ENCODE measurements at regions not wholly inside any gene's neighbourhood (a gene's known extent, or its start where the extent isn't known, plus 50 kb on each side); places are given as distances from the start of the nearest gene placed in this dataset.

DNA sequence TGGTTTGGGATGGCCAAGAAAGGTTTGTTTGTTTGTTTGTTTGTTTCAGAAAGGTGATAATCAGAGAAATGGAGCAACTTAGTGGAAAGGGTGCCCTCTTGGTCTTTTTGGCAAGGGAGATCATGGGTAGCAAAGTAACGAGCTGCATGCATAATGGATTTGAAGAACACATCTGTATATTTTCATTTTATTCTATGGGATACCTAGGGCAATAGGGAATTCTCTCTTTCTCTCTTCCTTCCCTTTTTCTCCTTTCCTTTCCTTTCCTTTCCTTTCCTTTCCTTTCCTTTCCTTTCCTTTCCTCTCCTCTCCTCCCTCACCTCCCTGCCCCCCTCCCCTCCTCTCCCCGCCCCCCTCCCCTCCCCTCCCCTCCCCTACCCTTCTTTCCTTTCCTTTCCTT lies 492.1 kb downstream of the NEBL start:
- Histone ChIP-seq H2BK120ac (ENCODE audit: low read depth, low read length) (no peak overlapping the region), H3K4ac (ENCODE audit: low read depth, low read length) (no peak overlapping the region), H3K14ac (replicated peaks; ENCODE audit: low read depth, low read length) (no peak overlapping the region), H3K4me1 (ENCODE audit: control insufficient read depth, insufficient read depth, low read length) (no peaks in the 10 kb centered on the region), H2BK15ac (ENCODE audit: low read depth, low read length) (no peak overlapping the region), H2AFZ (replicated peaks; ENCODE audit: low read length, poor library complexity) (no peak overlapping the region), H3K27me3 (ENCODE audit: control insufficient read depth, insufficient read depth, low read length) (no peaks in the 10 kb centered on the region), H4K91ac (ENCODE audit: insufficient read depth, low read depth, low read length) (no peak overlapping the region), H2AK9ac (replicated peaks; ENCODE audit: low read depth, low read length, poor library complexity) (no peak overlapping the region), H3K79me1 (ENCODE audit: low read depth in 1 of 2, low read length in 2 of 2) (no peaks in the 10 kb centered on the region), H3K27ac (ENCODE audit: insufficient read depth, low read length) (no peak overlapping the region), H3K23ac (ENCODE audit: low read depth, low read length) (no peak overlapping the region), H3K9me1 (ENCODE audit: insufficient read depth, low read length) (no peaks in the 10 kb centered on the region), H2AK5ac (ENCODE audit: low read depth, low read length) (no peak overlapping the region), H3K4me3 (ENCODE audit: insufficient read depth, low read depth, low read length) (no peak overlapping the region), H4K8ac (ENCODE audit: low read depth in 2 of 2, low read length in 2 of 2) (no peak overlapping the region), H3K9me3 (ENCODE audit: control insufficient read depth, insufficient read depth, low read length) (no peaks in the 10 kb centered on the region; the same call in 1 of the 2 replicates), H2BK5ac (ENCODE audit: low read depth, low read length, poor library complexity, severe bottlenecking) (no peak overlapping the region), H3K4me2 (ENCODE audit: low read depth, low read length) (no peak overlapping the region), H3K56ac (ENCODE audit: extremely low read depth, insufficient read depth, low read length) (no peak overlapping the region), H3K36me3 (ENCODE audit: control insufficient read depth, insufficient read depth, low read length) (no peaks in the 10 kb centered on the region), H4K5ac (ENCODE audit: low read depth, low read length) (no peak overlapping the region), H2BK20ac (ENCODE audit: low read depth, low read length) (no peak overlapping the region), H3K9ac (ENCODE audit: low read depth, low read length) (no peak overlapping the region), H4K20me1 (ENCODE audit: insufficient read depth, low read length) (no peaks in the 10 kb centered on the region), H3K18ac (ENCODE audit: low read depth, low read length) (no peak overlapping the region)
- no peak for ATAC-seq (ENCODE audit: low read depth)
- ChIA-PET POLR2A (ENCODE audit: unreplicated experiment) (no interaction called here), CTCF (no interaction called here)
- dilution Hi-C loops (cut with HindIII; ENCODE audit: low sequenced_read_pairs, unreplicated experiment): no loop called here
- in situ Hi-C loops (cut with MboI; ENCODE audit: low sequenced_read_pairs): no loop called here
- BruUV-seq (replicated peaks): no TSS peak
- TF ChIP-seq CHD1 (IDR thresholded peaks at IDR 0.05; ENCODE audit: low read depth, low read length) (no peak), NFE2L2 (IDR thresholded peaks at IDR 0.05; ENCODE audit: low read depth, low read length) (no peak), CEBPB (IDR thresholded peaks at IDR 0.05; ENCODE audit: low read depth, low read length) (no peak), RCOR1 (IDR thresholded peaks at IDR 0.05; ENCODE audit: insufficient replicate concordance, low read length) (no peak), RAD21 (IDR thresholded peaks at IDR 0.05; ENCODE audit: low read length) (no peak), SMC3 (IDR thresholded peaks at IDR 0.05; ENCODE audit: low read depth, low read length) (no peak)
- TF ChIP-seq, protein P1, sequence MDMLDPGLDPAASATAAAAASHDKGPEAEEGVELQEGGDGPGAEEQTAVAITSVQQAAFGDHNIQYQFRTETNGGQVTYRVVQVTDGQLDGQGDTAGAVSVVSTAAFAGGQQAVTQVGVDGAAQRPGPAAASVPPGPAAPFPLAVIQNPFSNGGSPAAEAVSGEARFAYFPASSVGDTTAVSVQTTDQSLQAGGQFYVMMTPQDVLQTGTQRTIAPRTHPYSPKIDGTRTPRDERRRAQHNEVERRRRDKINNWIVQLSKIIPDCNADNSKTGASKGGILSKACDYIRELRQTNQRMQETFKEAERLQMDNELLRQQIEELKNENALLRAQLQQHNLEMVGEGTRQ (IDR thresholded peaks at IDR 0.05; ENCODE audit: low read depth, low read length): no peak
- WGBS, 2 experiments (ENCODE audit: extremely low coverage in 2 of 2, insufficient read length in 1 of 2): no CpG with 5 or more reads among the region's 2 CpGs
- no peak for DNase-seq
- intact Hi-C loops (cut with micrococcal nuclease): no loop called here

Data from IMR-90 (cell line).